Mammary epithelial cell (primary cell): ENCODE measurements at regions not wholly inside any gene's neighbourhood (a gene's known extent, or its start where the extent isn't known, plus 50 kb on each side); places are given as distances from the start of the nearest gene placed in this dataset.

Experiments
- CTCF ChIP-seq, 2 donors: IDR thresholded peaks in 1 of 2; conservative IDR thresholded peaks in 1 of 2; 2 replicates each; pipeline ENCODE4 v1.5.1; 2011 to 2012; ENCODE audit warnings: inconsistent platforms in 2 of 2, low read length in 2 of 2, mild to moderate bottlenecking in 2 of 2, control low read depth in 1 of 2, low read depth in 1 of 2; ENCODE audit not compliant: insufficient read depth in 1 of 2; ENCODE audit errors: extremely low read depth in 1 of 2
- EZH2 ChIP-seq: IDR thresholded peaks from 2 replicates; pipeline ENCODE4 v1.6.1; 2012; ENCODE audit warnings: low read length, inconsistent platforms, borderline replicate concordance

GRCh38 chr3:153001210-153002078, 160.6 kb upstream of the RAP2B start:
- TF ChIP-seq CTCF (conservative IDR thresholded peaks at IDR 0.05 in 1 of 2, IDR thresholded peaks at IDR 0.05 in 1 of 2; ENCODE audit: extremely low read depth in 1 of 2, insufficient read depth in 1 of 2, low read depth in 1 of 2, low read length in 2 of 2) (no peak), EZH2 (no peak)
